ENCODE measurements at regions not wholly inside any gene's neighbourhood (a gene's known extent, or its start where the extent isn't known, plus 50 kb on each side); places are given as distances from the start of the nearest gene placed in this dataset.

DNA sequence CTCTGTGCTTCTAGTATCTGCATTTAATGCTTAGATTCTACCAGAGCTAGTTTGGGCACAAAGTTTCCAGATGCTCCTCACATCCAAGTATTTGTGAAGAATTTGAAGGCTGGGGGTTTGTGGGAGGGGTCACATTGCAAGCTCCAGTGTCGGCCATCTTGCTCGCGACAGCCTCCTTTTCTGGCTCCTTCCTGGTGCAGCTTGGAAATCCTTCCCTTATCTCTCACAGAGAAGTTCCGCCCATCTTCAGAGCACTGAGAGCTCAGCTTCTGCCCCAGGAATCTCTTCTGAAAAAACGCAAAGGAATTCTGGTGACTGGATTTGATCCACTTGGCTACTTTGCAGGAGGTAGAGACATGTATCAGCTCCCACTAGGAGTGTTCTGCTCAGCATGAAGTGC, 497.5 kb downstream of the TBC1D22A start:
- TF ChIP-seq ZFX (IDR thresholded peaks at IDR 0.05) (no peak), SP1 (IDR thresholded peaks at IDR 0.05; ENCODE audit: low read depth) (no peak), EGR1 (IDR thresholded peaks at IDR 0.05; ENCODE audit: low read depth) (no peak), SIN3A (IDR thresholded peaks at IDR 0.05; ENCODE audit: low read depth) (no peak), POLR2AphosphoS5 (IDR thresholded peaks at IDR 0.05; ENCODE audit: low read depth, low read length) (0 out of 2 replicates have a peak, but pooled peaks have one; percentile 22), ZBTB33 (IDR thresholded peaks at IDR 0.05; ENCODE audit: extremely low read depth, insufficient replicate concordance, low read length) (no peak)
- TF ChIP-seq, protein P1, sequence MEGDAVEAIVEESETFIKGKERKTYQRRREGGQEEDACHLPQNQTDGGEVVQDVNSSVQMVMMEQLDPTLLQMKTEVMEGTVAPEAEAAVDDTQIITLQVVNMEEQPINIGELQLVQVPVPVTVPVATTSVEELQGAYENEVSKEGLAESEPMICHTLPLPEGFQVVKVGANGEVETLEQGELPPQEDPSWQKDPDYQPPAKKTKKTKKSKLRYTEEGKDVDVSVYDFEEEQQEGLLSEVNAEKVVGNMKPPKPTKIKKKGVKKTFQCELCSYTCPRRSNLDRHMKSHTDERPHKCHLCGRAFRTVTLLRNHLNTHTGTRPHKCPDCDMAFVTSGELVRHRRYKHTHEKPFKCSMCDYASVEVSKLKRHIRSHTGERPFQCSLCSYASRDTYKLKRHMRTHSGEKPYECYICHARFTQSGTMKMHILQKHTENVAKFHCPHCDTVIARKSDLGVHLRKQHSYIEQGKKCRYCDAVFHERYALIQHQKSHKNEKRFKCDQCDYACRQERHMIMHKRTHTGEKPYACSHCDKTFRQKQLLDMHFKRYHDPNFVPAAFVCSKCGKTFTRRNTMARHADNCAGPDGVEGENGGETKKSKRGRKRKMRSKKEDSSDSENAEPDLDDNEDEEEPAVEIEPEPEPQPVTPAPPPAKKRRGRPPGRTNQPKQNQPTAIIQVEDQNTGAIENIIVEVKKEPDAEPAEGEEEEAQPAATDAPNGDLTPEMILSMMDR (IDR thresholded peaks at IDR 0.05 in 2 of 3, conservative IDR thresholded peaks at IDR 0.05 in 1 of 3; ENCODE audit: borderline replicate concordance in 1 of 3, insufficient read depth in 1 of 3, low read depth in 2 of 3, low read length in 2 of 3) = no peak
- TF ChIP-seq, protein P2, sequence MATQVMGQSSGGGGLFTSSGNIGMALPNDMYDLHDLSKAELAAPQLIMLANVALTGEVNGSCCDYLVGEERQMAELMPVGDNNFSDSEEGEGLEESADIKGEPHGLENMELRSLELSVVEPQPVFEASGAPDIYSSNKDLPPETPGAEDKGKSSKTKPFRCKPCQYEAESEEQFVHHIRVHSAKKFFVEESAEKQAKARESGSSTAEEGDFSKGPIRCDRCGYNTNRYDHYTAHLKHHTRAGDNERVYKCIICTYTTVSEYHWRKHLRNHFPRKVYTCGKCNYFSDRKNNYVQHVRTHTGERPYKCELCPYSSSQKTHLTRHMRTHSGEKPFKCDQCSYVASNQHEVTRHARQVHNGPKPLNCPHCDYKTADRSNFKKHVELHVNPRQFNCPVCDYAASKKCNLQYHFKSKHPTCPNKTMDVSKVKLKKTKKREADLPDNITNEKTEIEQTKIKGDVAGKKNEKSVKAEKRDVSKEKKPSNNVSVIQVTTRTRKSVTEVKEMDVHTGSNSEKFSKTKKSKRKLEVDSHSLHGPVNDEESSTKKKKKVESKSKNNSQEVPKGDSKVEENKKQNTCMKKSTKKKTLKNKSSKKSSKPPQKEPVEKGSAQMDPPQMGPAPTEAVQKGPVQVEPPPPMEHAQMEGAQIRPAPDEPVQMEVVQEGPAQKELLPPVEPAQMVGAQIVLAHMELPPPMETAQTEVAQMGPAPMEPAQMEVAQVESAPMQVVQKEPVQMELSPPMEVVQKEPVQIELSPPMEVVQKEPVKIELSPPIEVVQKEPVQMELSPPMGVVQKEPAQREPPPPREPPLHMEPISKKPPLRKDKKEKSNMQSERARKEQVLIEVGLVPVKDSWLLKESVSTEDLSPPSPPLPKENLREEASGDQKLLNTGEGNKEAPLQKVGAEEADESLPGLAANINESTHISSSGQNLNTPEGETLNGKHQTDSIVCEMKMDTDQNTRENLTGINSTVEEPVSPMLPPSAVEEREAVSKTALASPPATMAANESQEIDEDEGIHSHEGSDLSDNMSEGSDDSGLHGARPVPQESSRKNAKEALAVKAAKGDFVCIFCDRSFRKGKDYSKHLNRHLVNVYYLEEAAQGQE (IDR thresholded peaks at IDR 0.05; ENCODE audit: low read depth) = no peak
- TF ChIP-seq, protein P3, sequence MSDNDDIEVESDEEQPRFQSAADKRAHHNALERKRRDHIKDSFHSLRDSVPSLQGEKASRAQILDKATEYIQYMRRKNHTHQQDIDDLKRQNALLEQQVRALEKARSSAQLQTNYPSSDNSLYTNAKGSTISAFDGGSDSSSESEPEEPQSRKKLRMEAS (IDR thresholded peaks at IDR 0.05) = no peak
